ENCODE measurements at regions not wholly inside any gene's neighbourhood (a gene's known extent, or its start where the extent isn't known, plus 50 kb on each side); places are given as distances from the start of the nearest gene placed in this dataset.

DNA sequence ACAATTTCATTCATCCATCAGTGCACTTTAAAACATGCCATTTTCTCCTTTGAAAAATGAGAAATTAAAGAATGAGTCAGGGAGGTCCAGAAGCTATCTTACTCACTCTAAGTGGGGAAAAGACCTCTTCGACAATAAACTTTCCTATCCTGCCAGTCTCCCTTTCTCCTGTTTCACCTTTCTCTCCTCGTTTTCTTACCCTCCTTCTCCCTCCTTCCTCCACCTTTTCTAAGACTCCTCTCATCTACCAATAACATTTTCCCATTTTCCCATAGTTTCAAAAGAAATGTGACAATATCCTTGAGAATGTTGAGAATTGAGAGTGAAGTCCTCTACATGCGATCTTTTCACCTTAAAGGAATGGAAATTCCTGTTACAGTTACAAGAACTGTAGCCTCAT, 450.5 kb upstream of the GRAMD2B start:
- H3K27me3 ChIP-seq (ENCODE audit: control insufficient read depth in 4 of 4, insufficient read depth in 4 of 4, low read length in 3 of 4), result no peaks in the 10 kb centered on the region
- no peaks in the 10 kb centered on the region for H3K36me3 ChIP-seq (ENCODE audit: control insufficient read depth in 4 of 4, insufficient read depth in 3 of 4, low read depth in 1 of 4, low read length in 3 of 4)
- H3K4me1 ChIP-seq (ENCODE audit: control insufficient read depth in 4 of 4, insufficient read depth in 4 of 4, low read length in 3 of 4), result no peaks in the 10 kb centered on the region
- H3K9me3 ChIP-seq (ENCODE audit: control insufficient read depth in 4 of 4, low read length in 3 of 4), result no peaks in the 10 kb centered on the region
- H3K9ac ChIP-seq (ENCODE audit: low read depth in 1 of 2, low read length in 2 of 2), result no peak overlapping the region
- 62% methylated on average over 3 of the region's 3 CpGs for WGBS
- no peak overlapping the region for H3K27ac ChIP-seq (ENCODE audit: low read depth in 1 of 2, low read length in 2 of 2)
- no peak for TF ChIP-seq NR2F2 (IDR thresholded peaks at IDR 0.05)
- DNase-seq (ENCODE audit: low spot score), result no peak
- H3K4me3 ChIP-seq (ENCODE audit: low read depth in 1 of 3, low read length in 3 of 3), result no peak overlapping the region

DNA sequence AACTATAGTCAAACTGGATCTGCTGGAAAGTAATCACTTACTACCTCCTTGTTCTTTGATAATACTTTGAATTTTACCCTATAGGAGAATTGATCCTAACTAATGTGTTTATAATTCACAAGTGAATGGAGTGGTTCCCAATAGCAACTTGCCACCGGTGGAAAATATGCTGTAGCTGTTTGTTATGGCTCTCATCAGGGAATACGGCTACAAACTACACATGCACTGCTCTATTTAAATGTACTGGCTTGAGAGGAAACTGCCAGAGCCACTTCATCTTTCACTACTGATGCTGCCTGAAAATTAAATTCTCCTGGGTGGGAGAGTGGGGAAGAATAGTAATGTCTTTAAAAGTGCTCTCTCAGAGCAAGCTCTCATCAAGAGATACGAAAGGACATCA, 448.5 kb upstream of the GRAMD2B start:
- TF ChIP-seq REST (IDR thresholded peaks at IDR 0.05) (no peak), EGR1 (IDR thresholded peaks at IDR 0.05; ENCODE audit: low read depth in 2 of 2) (no peak), FOXA2 (IDR thresholded peaks at IDR 0.05) (no peak), JUND (IDR thresholded peaks at IDR 0.05) (no peak), NR2F2 (IDR thresholded peaks at IDR 0.05) (no peak), GABPA (IDR thresholded peaks at IDR 0.05 in 1 of 2, conservative IDR thresholded peaks at IDR 0.05 in 1 of 2) (no peak), SP1 (IDR thresholded peaks at IDR 0.05) (no peak), TAF1 (conservative IDR thresholded peaks at IDR 0.05) (no peak), HNF4A (conservative IDR thresholded peaks at IDR 0.05) (no peak), YY1 (IDR thresholded peaks at IDR 0.05) (no peak), ATF3 (IDR thresholded peaks at IDR 0.05) (no peak)
- TF ChIP-seq, protein P1, sequence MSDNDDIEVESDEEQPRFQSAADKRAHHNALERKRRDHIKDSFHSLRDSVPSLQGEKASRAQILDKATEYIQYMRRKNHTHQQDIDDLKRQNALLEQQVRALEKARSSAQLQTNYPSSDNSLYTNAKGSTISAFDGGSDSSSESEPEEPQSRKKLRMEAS (IDR thresholded peaks at IDR 0.05), result no peak
- WGBS, result 86% methylated on average over 3 of the region's 3 CpGs
- DNase-seq (ENCODE audit: low spot score), result no peak
- Histone ChIP-seq H3K27me3 (ENCODE audit: control insufficient read depth in 4 of 4, insufficient read depth in 4 of 4, low read length in 3 of 4) (no peaks in the 10 kb centered on the region), H3K36me3 (ENCODE audit: control insufficient read depth in 4 of 4, insufficient read depth in 3 of 4, low read depth in 1 of 4, low read length in 3 of 4) (no peaks in the 10 kb centered on the region), H3K9me3 (ENCODE audit: control insufficient read depth in 4 of 4, low read length in 3 of 4) (no peaks in the 10 kb centered on the region), H3K4me3 (ENCODE audit: low read depth in 1 of 3, low read length in 3 of 3) (no peak overlapping the region), H3K27ac (ENCODE audit: low read depth in 1 of 2, low read length in 2 of 2) (no peak overlapping the region), H3K9ac (ENCODE audit: low read depth in 1 of 2, low read length in 2 of 2) (no peak overlapping the region), H3K4me1 (ENCODE audit: control insufficient read depth in 4 of 4, insufficient read depth in 4 of 4, low read length in 3 of 4) (no peaks in the 10 kb centered on the region)

DNA sequence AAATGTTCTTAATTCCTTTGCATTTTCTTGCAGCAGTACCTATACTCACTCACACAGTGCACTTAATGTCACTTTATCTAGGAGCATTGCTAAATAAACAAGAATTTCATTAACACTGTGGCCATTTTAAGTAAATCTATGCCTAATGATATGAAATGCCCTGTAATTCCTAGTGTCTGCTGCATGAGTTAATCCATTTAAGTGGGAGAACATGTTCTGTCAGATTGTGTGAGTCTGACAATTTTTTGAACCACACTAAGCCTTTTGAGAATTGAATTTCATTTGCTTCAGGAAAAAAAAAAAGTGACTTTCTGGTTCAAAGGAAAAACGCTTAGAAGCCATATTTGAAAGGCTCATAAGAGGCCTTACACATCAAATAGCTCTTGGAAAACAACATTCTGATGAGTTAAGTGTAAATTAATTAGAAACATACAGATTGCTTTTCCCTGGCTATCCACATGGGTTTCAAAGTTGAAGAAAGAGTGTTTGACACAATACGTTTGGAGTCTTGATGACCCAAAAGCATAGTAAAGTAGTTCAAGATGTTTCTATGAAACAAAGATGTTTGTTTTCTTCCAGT, 446.7 kb upstream of the GRAMD2B start:
- no peak for DNase-seq (ENCODE audit: low spot score)
- 78% methylated on average over 2 of the region's 2 CpGs for WGBS
- Histone ChIP-seq H3K27ac (ENCODE audit: low read depth in 1 of 2, low read length in 2 of 2) (no peak overlapping the region), H3K4me1 (ENCODE audit: control insufficient read depth in 4 of 4, insufficient read depth in 4 of 4, low read length in 3 of 4) (no peaks in the 10 kb centered on the region), H3K4me3 (ENCODE audit: low read depth in 1 of 3, low read length in 3 of 3) (no peak overlapping the region), H3K36me3 (ENCODE audit: control insufficient read depth in 4 of 4, insufficient read depth in 3 of 4, low read depth in 1 of 4, low read length in 3 of 4) (no peaks in the 10 kb centered on the region), H3K27me3 (ENCODE audit: control insufficient read depth in 4 of 4, insufficient read depth in 4 of 4, low read length in 3 of 4) (no peaks in the 10 kb centered on the region), H3K9me3 (ENCODE audit: control insufficient read depth in 4 of 4, low read length in 3 of 4) (no peaks in the 10 kb centered on the region), H3K9ac (ENCODE audit: low read depth in 1 of 2, low read length in 2 of 2) (no peak overlapping the region)
- TF ChIP-seq JUND (IDR thresholded peaks at IDR 0.05) (no peak), RAD21 (IDR thresholded peaks at IDR 0.05) (no peak), GABPA (IDR thresholded peaks at IDR 0.05 in 1 of 2, conservative IDR thresholded peaks at IDR 0.05 in 1 of 2) (no peak), HNF4G (IDR thresholded peaks at IDR 0.05) (no peak), YY1 (IDR thresholded peaks at IDR 0.05) (no peak)

Data from liver (tissue), 7 donors.